Large intestine (tissue), 3 donors: ENCODE measurements at regions not wholly inside any gene's neighbourhood (a gene's known extent, or its start where the extent isn't known, plus 50 kb on each side); places are given as distances from the start of the nearest gene placed in this dataset.
"Not testable (repeated sequence)": the region's sequence is repeated elsewhere in the genome, so short reads cannot be mapped to it uniquely, and the experiment has no call there.

ENCODE experiments used
- DNase-seq, 2 donors: peaks; one replicate each; pipeline versions ENCODE4 v3.0.0 to v3.0.0-alpha.2; 2013
- H3K27ac ChIP-seq: one replicate; pipeline ENCODE4 v1.5.1; 2013; ENCODE audit warnings: low read length
- H3K27me3 ChIP-seq: 2 replicates; pipeline ENCODE4 v1.6.1; 2013; ENCODE audit warnings: low read length; ENCODE audit not compliant: control insufficient read depth, insufficient read depth
- H3K36me3 ChIP-seq: 2 replicates; pipeline ENCODE4 v1.6.1; 2013; ENCODE audit warnings: low read length; ENCODE audit not compliant: control insufficient read depth, insufficient read depth
- H3K4me1 ChIP-seq: one replicate; pipeline ENCODE4 v1.6.1; 2013; ENCODE audit warnings: low read length; ENCODE audit not compliant: control insufficient read depth, insufficient read depth
- H3K4me3 ChIP-seq: one replicate; pipeline ENCODE4 v1.5.1; 2013; ENCODE audit warnings: low read length
- H3K9me3 ChIP-seq: one replicate; pipeline ENCODE4 v1.6.1; 2013; ENCODE audit warnings: mild to moderate bottlenecking, low read depth, low read length, moderate library complexity; ENCODE audit not compliant: control insufficient read depth
- WGBS: methylation state at CpG from one replicate; pipeline ENCODE4 v1.1.5; 2013; ENCODE audit warnings: low lambda C conversion rate; ENCODE audit not compliant: insufficient coverage; 5-methylcytosine and 5-hydroxymethylcytosine counted together

DNA sequence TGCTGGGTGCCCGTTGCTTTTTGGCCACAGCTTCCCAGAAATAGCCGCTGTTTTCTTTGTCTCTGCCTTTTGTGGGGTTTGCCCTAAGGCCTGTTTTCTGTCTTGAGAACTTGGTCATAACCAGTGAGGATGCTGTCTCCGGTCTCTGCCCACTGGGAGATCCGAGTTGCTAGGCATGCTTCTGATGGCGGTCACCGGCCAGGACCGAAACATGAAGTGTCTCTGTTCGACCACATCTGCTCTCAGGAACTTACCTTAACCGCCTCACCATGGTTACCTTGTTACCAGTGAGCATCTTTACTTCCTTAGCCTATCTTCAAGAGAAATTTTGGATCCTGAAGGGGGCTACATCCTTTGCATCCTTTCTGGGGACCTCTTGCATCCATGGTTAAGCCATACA, 91.9 kb downstream of the RTP5 start:
- 80% methylated on average over 1 of the region's 9 CpGs for WGBS
- H3K4me1 ChIP-seq, result peaks cover 2% of the 10 kb centered on the region
- no peaks in the 10 kb centered on the region for H3K27me3 ChIP-seq
- no peak overlapping the region for H3K4me3 ChIP-seq
- DNase-seq, result no peak
- no peaks in the 10 kb centered on the region for H3K36me3 ChIP-seq
- no peak overlapping the region for H3K27ac ChIP-seq
- H3K9me3 ChIP-seq, result no peaks in the 10 kb centered on the region

DNA sequence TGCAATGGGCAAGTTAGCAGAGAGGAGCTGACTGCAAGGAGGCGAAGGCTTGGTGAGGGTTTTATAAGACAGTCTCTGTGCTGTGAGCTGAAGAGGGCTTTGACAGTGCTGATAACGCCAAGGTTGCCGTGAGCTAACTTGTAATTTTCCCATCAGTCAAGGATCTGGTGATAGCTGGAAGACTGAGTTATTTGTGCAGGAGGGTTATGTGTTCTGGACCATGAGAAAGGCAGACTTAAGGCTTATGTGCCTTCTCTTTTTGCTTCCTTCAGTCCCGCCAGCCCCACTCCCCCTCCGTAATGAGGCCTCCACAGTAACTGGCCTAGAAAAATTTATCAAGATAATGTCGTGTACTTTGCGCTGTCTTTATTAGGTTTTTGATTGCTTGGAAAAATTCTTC, 94.6 kb downstream of the RTP5 start:
- DNase-seq, result peak; percentile 75 to 93
- Histone ChIP-seq H3K4me1 (peaks cover 2% of the 10 kb centered on the region), H3K4me3 (no peak overlapping the region), H3K27me3 (no peaks in the 10 kb centered on the region), H3K9me3 (no peaks in the 10 kb centered on the region), H3K27ac (peak overlapping the region; percentile 86), H3K36me3 (no peaks in the 10 kb centered on the region)
- no CpG with 5 or more reads among the region's 7 CpGs for WGBS

DNA sequence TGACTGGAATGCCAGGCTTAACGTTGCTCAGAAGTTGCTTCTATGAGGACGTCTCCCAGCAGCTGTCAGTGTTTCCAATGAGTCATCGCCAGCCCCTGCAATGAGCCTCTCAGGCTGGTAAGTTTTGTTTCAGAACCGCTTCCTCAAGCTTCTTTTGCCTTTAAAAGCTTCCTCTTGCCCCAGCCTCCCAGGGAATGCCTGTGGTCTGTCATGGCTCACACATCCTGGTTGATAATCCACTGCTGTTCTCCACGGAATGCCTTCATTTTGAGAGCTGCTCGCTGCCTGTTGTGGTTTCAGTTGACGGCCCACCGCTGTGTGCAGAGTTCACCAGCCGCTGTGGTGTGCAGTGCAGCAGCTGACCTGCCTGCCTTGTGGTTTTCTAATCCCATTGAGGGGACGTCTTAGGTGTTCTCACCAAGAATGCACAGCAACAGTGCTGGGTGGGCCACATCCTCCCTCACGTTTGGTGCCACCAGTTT, 96.4 kb downstream of the RTP5 start:
- DNase-seq, result peak; percentile 64 to 91
- peaks cover 2% of the 10 kb centered on the region for H3K4me1 ChIP-seq
- no peaks in the 10 kb centered on the region for H3K36me3 ChIP-seq
- H3K9me3 ChIP-seq, result no peaks in the 10 kb centered on the region
- H3K4me3 ChIP-seq, result peak overlapping the region; percentile 2
- 20% methylated on average over 1 of the region's 11 CpGs for WGBS
- H3K27me3 ChIP-seq, result no peaks in the 10 kb centered on the region
- peak overlapping the region; percentile 79 for H3K27ac ChIP-seq

DNA sequence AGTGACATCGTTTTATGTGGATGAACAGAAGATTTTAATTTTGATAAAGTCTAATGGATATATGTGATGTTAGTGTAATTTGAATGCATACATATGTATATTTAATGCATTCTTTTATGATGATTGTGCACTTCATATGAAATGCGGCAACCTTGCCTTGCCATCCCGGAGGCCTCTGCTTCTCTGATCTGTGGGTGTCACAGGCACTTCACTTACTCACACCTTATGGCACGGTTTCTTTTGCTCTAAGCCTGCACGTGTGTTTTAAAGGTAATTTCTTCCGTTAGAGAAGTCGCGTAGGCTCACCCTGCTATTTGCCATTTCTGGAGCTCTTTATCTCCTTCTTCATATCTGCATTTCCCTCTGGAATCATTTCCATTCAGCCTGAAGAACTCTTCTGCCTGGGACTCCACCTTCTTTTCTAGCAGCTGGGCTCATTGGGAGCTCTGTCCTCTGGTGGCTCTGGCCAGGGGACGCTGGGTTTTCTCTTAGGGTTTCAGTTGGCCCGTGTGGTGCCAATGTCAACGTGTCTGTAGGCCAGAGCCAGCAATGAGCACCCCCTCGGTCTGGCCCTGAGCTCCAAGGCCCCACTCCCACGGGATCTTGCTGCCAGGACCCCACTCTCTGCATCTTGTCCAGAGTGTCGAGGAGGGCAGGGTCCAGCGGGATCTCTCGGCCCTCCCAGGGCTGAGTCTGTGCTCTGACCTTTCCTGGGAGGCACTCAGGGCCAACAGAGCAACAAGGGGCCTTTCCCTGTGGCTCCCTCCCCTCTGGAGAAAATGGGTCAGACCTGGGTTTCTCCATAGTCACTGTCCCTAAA, 97.3 kb downstream of the RTP5 start:
- WGBS, result no CpG with 5 or more reads among the region's 16 CpGs
- Histone ChIP-seq H3K27me3 (no peaks in the 10 kb centered on the region), H3K27ac (no peak overlapping the region), H3K4me3 (no peak overlapping the region), H3K9me3 (no peaks in the 10 kb centered on the region), H3K36me3 (no peaks in the 10 kb centered on the region), H3K4me1 (peaks cover 2% of the 10 kb centered on the region)
- DNase-seq, result no peak

DNA sequence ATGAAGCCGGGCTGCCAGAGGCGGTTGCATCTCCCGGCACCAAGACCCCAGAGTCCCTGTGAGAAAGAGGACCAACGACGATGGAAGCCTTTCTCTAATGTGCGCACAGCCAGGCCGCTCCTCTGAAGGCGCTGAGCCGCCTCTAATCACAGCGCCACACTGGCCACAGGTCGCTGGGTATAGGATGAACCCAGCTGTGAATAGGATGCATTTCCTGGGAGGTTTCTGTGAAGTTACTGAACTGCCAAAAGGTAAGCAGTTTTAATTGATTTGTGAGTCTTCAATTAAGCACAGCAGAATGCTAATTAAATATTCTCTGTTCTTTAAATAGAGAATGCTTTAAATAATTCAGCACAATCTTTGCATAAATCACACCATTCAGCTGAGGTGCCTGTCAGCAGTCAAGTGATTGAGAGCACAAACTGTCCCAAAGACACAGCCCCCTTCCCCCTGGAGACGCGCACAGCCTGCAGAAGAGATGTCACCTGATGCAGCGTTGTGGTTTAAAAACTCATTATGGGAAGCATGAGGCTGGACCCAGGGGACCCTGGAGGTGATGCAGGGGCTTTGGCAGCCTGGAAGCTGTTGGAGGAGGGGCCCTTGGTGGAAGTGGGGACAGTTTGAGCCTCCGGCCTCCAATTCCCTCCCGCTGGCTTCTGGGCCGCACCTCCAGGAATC, 98.1 kb downstream of the RTP5 start:
- Histone ChIP-seq H3K36me3 (no peaks in the 10 kb centered on the region), H3K27me3 (no peaks in the 10 kb centered on the region), H3K9me3 (no peaks in the 10 kb centered on the region), H3K4me1 (peaks cover 2% of the 10 kb centered on the region), H3K27ac (no peak overlapping the region), H3K4me3 (no peak overlapping the region)
- WGBS, result no CpG with 5 or more reads among the region's 17 CpGs
- DNase-seq, result no peak

DNA sequence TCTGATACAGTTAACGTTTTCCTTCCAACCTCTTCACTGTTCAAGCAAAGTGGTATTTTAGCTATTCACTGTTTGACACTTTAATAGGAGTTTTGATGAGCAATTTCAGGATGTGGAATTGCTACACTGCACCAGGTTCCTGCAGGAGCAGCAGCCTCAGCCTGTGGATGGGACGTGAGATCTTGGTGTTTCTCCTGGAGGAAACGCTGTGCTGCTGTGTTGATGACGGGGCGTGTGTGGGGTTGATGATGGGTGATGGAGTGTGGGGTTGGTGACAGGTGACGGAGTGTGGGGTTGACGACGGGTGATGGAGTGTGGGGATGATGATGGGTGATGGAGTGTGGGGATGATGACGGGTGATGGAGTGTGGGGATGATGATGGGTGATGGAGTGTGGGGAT, 98.9 kb downstream of the RTP5 start:
- no peak overlapping the region for H3K4me3 ChIP-seq
- no peak for DNase-seq
- H3K27ac ChIP-seq, result no peak overlapping the region
- no peaks in the 10 kb centered on the region for H3K27me3 ChIP-seq
- no CpG with 5 or more reads among the region's 9 CpGs for WGBS
- H3K4me1 ChIP-seq, result peaks cover 2% of the 10 kb centered on the region
- H3K36me3 ChIP-seq, result no peaks in the 10 kb centered on the region
- H3K9me3 ChIP-seq, result no peaks in the 10 kb centered on the region

DNA sequence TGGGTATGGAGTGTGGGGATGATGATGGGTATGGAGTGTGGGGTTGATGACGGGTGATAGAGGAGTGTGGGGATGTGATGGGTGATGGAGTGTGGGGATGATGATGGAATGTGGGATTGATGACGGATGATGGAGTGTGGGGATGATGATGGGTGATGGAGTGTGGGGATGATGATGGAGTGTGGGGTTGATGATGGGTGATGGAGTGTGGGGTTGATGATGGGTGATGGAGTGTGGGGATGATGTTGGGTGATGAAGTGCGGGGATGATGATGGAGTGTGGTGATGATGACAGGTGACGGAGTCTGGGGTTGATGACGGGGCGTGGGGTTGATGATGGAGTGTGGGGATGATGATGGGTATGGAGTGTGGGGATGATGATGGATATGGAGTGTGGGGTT, 99.7 kb downstream of the RTP5 start:
- not testable (repeated sequence) for H3K27ac ChIP-seq, H3K9me3 ChIP-seq, DNase-seq, H3K27me3 ChIP-seq, H3K4me1 ChIP-seq, H3K4me3 ChIP-seq, H3K36me3 ChIP-seq
- 100% methylated on average over 5 of the region's 6 CpGs for WGBS

DNA sequence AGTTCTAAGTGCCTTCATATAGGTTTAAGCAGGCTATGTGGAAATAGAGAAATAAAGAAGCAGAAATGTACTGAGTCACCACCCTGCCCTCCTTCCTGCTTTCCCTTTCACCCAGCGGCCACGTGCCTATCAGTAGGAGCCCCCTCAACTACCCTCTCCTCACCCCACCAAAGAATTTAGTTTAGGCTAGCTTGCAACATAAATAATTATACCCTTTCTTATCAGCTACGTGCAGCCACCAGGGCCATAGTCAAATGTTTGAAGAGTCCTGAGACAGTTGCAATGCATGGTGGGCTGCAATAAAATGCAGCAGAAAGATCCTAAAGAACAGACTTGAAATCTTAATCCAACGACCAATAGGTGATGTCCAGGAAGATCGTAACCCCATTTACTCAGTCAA, 101.2 kb downstream of the RTP5 start:
- no peaks in the 10 kb centered on the region for H3K36me3 ChIP-seq
- no peak for DNase-seq
- H3K27me3 ChIP-seq, result no peaks in the 10 kb centered on the region
- no peaks in the 10 kb centered on the region for H3K9me3 ChIP-seq
- no peak overlapping the region for H3K27ac ChIP-seq
- no peak overlapping the region for H3K4me3 ChIP-seq
- no peaks in the 10 kb centered on the region for H3K4me1 ChIP-seq
- WGBS, result no CpG with 5 or more reads among the region's 5 CpGs

DNA sequence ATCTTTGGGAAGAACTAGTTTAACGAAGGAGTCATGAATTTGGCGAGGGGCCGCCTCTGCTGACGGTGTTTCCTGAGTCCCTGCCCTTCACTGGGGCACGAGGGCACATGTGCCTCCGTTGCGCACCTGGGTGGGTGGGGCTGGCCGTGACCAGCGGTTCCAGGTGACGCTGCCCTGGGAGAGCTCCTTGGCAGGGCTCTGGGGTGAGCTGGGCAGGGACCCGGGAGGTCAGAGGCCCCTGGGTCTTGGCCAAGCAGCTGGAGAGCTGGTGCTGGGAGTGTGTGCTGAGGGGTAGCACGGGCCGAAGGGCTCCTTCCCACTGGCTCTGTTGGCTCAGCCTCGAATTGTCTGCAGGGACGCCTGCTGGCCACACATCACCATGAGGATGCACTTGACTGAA, 104.6 kb downstream of the RTP5 start:
- no peaks in the 10 kb centered on the region for H3K9me3 ChIP-seq
- no peak overlapping the region for H3K4me3 ChIP-seq
- WGBS, result no CpG with 5 or more reads among the region's 15 CpGs
- H3K4me1 ChIP-seq, result no peaks in the 10 kb centered on the region
- no peaks in the 10 kb centered on the region for H3K36me3 ChIP-seq
- no peaks in the 10 kb centered on the region for H3K27me3 ChIP-seq
- H3K27ac ChIP-seq, result no peak overlapping the region
- DNase-seq, result no peak

DNA sequence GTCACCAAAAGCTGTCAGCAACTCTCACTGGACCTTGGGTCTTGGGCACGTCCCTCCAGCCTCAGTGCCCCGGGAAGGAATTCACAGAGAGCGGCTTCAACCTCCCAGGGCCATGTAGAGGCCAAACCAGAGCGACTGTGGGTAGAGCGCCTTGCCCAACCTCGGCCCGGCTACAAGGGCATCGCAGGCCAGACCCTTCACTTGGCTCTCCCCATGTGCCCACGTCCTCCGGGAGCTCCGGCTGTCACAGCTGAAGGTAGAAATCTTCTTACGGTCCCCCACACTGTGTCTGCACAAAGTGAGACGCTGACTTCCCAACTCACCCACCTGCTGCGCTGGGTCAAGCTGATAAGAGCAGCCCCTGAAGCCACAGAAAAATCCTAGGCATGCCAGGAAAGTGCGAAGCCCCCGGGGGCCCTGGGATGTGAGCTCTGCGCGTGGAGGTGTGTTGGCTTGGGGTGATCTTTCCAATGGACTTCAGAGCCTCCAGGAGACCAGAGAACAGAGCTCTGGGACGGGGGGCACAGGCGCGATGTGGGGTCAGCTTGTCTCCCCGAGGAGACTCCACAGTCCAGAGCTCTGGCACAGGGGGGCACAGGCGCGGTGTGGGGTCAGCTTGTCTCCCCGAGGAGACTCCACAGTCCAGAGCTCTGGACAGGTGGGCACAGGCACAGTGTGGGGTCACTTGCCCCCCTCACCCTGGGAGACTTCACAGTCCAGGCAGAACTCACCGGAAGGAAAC, 105.5 kb downstream of the RTP5 start:
- Histone ChIP-seq H3K27me3 (no peaks in the 10 kb centered on the region), H3K9me3 (no peaks in the 10 kb centered on the region), H3K36me3 (no peaks in the 10 kb centered on the region), H3K27ac (no peak overlapping the region), H3K4me1 (no peaks in the 10 kb centered on the region), H3K4me3 (no peak overlapping the region)
- no CpG with 5 or more reads among the region's 26 CpGs for WGBS
- DNase-seq, result no peak
